Upper lobe of right lung (tissue), 1 donor: ENCODE measurements at regions not wholly inside any gene's neighbourhood (a gene's known extent, or its start where the extent isn't known, plus 50 kb on each side); places are given as distances from the start of the nearest gene placed in this dataset.
A peak's percentile ranks its signal among the peaks of the same experiment; 100 is the strongest.

Experiments used
- ATAC-seq: fragments of 200-7000 bp; cut with Tn5 transposase; one replicate; pipeline ENCODE4 v1.9.1; 2020; ENCODE audit warnings: mild to moderate bottlenecking, moderate library complexity
- DNase-seq: peaks from one replicate; pipeline ENCODE4 v3.0.0-alpha.2; 2020
- H3K27ac ChIP-seq: fragments of 200-600 bp; one replicate; pipeline ENCODE4 v1.8.0; 2022
- H3K27me3 ChIP-seq: fragments of 200-600 bp; one replicate; pipeline ENCODE4 v1.8.0; 2022; ENCODE audit warnings: mild to moderate bottlenecking
- H3K36me3 ChIP-seq: fragments of 200-600 bp; one replicate; pipeline ENCODE4 v1.8.0; 2022
- H3K4me1 ChIP-seq: fragments of 200-600 bp; one replicate; pipeline ENCODE4 v1.8.0; 2022
- H3K4me3 ChIP-seq: fragments of 200-600 bp; one replicate; pipeline ENCODE4 v1.8.0; 2022; ENCODE audit warnings: mild to moderate bottlenecking
- H3K9me3 ChIP-seq: fragments of 200-600 bp; one replicate; pipeline ENCODE4 v1.8.0; 2022
- CTCF ChIP-seq: fragments of 200-600 bp; IDR thresholded peaks from one replicate; pipeline ENCODE4 v1.8.0; 2022; ENCODE audit warnings: antibody characterized with exemption
- intact Hi-C: fragments of 100-400 bp; cut with DNase I; formaldehyde crosslinking; loops from one replicate; pipeline ENCODE4 v1.11.0; 2022
- donor health status: DM: no; HTN: yes; CAD: no; lungs with severe emphysema.

GRCh38 chr5:7096294-7096693 lies 299.6 kb upstream of the ADCY2 start:
- no peaks in the 10 kb centered on the region for H3K4me1 ChIP-seq
- DNase-seq (no peak), ATAC-seq (no peak)
- no peak for TF ChIP-seq CTCF
- H3K27ac ChIP-seq, result no peak overlapping the region
- intact Hi-C loops, result no loop called here
- H3K9me3 ChIP-seq, result no peaks in the 10 kb centered on the region
- H3K27me3 ChIP-seq, result no peaks in the 10 kb centered on the region
- no peaks in the 10 kb centered on the region for H3K36me3 ChIP-seq
- H3K4me3 ChIP-seq, result no peak overlapping the region

GRCh38 chr5:7105358-7105757 lies 290.6 kb upstream of the ADCY2 start:
- intact Hi-C loops, result no loop called here
- ATAC-seq (no peak), DNase-seq (no peak)
- H3K27ac ChIP-seq, result no peak overlapping the region
- no peaks in the 10 kb centered on the region for H3K4me1 ChIP-seq
- H3K27me3 ChIP-seq, result no peaks in the 10 kb centered on the region
- H3K4me3 ChIP-seq, result no peak overlapping the region
- H3K9me3 ChIP-seq, result no peaks in the 10 kb centered on the region
- no peaks in the 10 kb centered on the region for H3K36me3 ChIP-seq
- no peak for TF ChIP-seq CTCF

GRCh38 chr5:7117961-7118360 lies 278.0 kb upstream of the ADCY2 start:
- intact Hi-C loops, result no loop called here
- ATAC-seq (no peak), DNase-seq (no peak)
- Histone ChIP-seq H3K27ac (no peak overlapping the region), H3K4me3 (no peak overlapping the region), H3K27me3 (no peaks in the 10 kb centered on the region), H3K9me3 (no peaks in the 10 kb centered on the region), H3K4me1 (no peaks in the 10 kb centered on the region), H3K36me3 (no peaks in the 10 kb centered on the region)
- TF ChIP-seq CTCF, result no peak

GRCh38 chr5:7131680-7132079 lies 264.3 kb upstream of the ADCY2 start:
- H3K4me1 ChIP-seq, result no peaks in the 10 kb centered on the region
- intact Hi-C loops, result no loop called here
- no peak overlapping the region for H3K4me3 ChIP-seq
- H3K36me3 ChIP-seq, result no peaks in the 10 kb centered on the region
- H3K27me3 ChIP-seq, result no peaks in the 10 kb centered on the region
- DNase-seq, result no peak
- no peaks in the 10 kb centered on the region for H3K9me3 ChIP-seq
- no peak for TF ChIP-seq CTCF
- H3K27ac ChIP-seq, result no peak overlapping the region
- no peak for ATAC-seq

- no peaks in the 10 kb centered on the region for H3K9me3 ChIP-seq
- intact Hi-C loops, result no loop called here
- H3K36me3 ChIP-seq, result no peaks in the 10 kb centered on the region
- no peak overlapping the region for H3K27ac ChIP-seq
- DNase-seq, result no peak
- H3K4me1 ChIP-seq, result no peaks in the 10 kb centered on the region
- peak; percentile 56 for ATAC-seq
- no peak overlapping the region for H3K4me3 ChIP-seq
- no peaks in the 10 kb centered on the region for H3K27me3 ChIP-seq
- no peak for TF ChIP-seq CTCF
Observed at GRCh38 chr5:7146886-7147285, 249.1 kb upstream of the ADCY2 start.

GRCh38 chr5:7157083-7157482 lies 238.9 kb upstream of the ADCY2 start:
- ATAC-seq, result no peak
- no peaks in the 10 kb centered on the region for H3K27me3 ChIP-seq
- no peak for TF ChIP-seq CTCF

More at GRCh38 chr5:7157083-7157482, 238.9 kb upstream of the ADCY2 start:
- Histone ChIP-seq H3K36me3 (no peaks in the 10 kb centered on the region), H3K4me3 (no peak overlapping the region), H3K9me3 (peaks cover 13% of the 10 kb centered on the region), H3K4me1 (no peaks in the 10 kb centered on the region), H3K27ac (no peak overlapping the region)
- no peak for DNase-seq
- intact Hi-C loops, result no loop called here
